Neural progenitor cell (in vitro differentiated cells): ENCODE measurements at regions not wholly inside any gene's neighbourhood (a gene's known extent, or its start where the extent isn't known, plus 50 kb on each side); places are given as distances from the start of the nearest gene placed in this dataset.
"Not testable (repeated sequence)": the region's sequence is repeated elsewhere in the genome, so short reads cannot be mapped to it uniquely, and the experiment has no call there.

ENCODE experiments used
- DNase-seq: peaks from one replicate; pipeline ENCODE4 v3.0.0-alpha.2; 2016; ENCODE audit warnings: low spot score
- H2AFZ ChIP-seq: fragments of 200-600 bp; sonication (generic); replicated peaks from 2 replicates; pipeline ENCODE4 v1.6.1; 2016; ENCODE audit warnings: antibody characterized with exemption
- H3F3A ChIP-seq: fragments of 200-600 bp; sonication (generic); 2 replicates; pipeline ENCODE4 v1.6.1; 2016; ENCODE audit warnings: antibody characterized with exemption, low read depth
- H3K27ac ChIP-seq: fragments of 200-600 bp; sonication (generic); 2 replicates; pipeline ENCODE4 v1.5.1; 2016; ENCODE audit warnings: mild to moderate bottlenecking
- H3K27me3 ChIP-seq: fragments of 200-600 bp; sonication (generic); 2 replicates; pipeline ENCODE4 v1.6.1; 2016; ENCODE audit warnings: mild to moderate bottlenecking, moderate library complexity
- H3K36me3 ChIP-seq: fragments of 200-600 bp; sonication (generic); 2 replicates; pipeline ENCODE4 v1.5.1; 2016
- H3K4me1 ChIP-seq: fragments of 200-600 bp; sonication (generic); 2 replicates; pipeline ENCODE4 v1.6.1; 2016; ENCODE audit warnings: mixed run types
- H3K4me2 ChIP-seq: fragments of 200-600 bp; sonication (generic); 2 replicates; pipeline ENCODE4 v1.6.1; 2016
- H3K4me3 ChIP-seq: fragments of 200-600 bp; sonication (generic); 2 replicates; pipeline ENCODE4 v1.5.1; 2016
- H3K79me2 ChIP-seq: fragments of 200-600 bp; sonication (generic); 2 replicates; pipeline ENCODE4 v1.6.1; 2016; ENCODE audit warnings: low read depth
- H3K9ac ChIP-seq: fragments of 200-600 bp; sonication (generic); 2 replicates; pipeline ENCODE4 v1.6.1; 2016
- H3K9me3 ChIP-seq: fragments of 200-600 bp; sonication (generic); 2 replicates; pipeline ENCODE4 v1.5.1; 2016; ENCODE audit warnings: low read depth
- H4K20me1 ChIP-seq: fragments of 200-600 bp; sonication (generic); 2 replicates; pipeline ENCODE4 v1.6.1; 2016; ENCODE audit warnings: low read depth
- H3K27ac Mint-ChIP-seq: 3 replicates; pipeline ENCODE4 v1.8.0; 2021; ENCODE audit warnings: mixed read lengths
- H3K27me3 Mint-ChIP-seq: 2 replicates; pipeline ENCODE4 v1.8.0; 2022; ENCODE audit warnings: low read depth, mild to moderate bottlenecking, inconsistent platforms, moderate library complexity, mixed read lengths; ENCODE audit not compliant: insufficient read depth
- H3K36me3 Mint-ChIP-seq: 3 replicates; pipeline ENCODE4 v1.8.0; 2021; ENCODE audit warnings: mixed read lengths
- H3K4me1 Mint-ChIP-seq: 3 replicates; pipeline ENCODE4 v1.8.0; 2021; ENCODE audit warnings: mixed read lengths
- H3K4me3 Mint-ChIP-seq: 3 replicates; pipeline ENCODE4 v1.8.0; 2021; ENCODE audit warnings: mild to moderate bottlenecking, moderate library complexity, mixed read lengths
- H3K9me3 Mint-ChIP-seq: 3 replicates; pipeline ENCODE4 v1.8.0; 2020; ENCODE audit warnings: mixed read lengths
- EZH2 ChIP-seq: fragments of 200-600 bp; sonication (generic); IDR thresholded peaks from 2 replicates; pipeline ENCODE4 v1.6.1; 2017; ENCODE audit warnings: antibody characterized with exemption, mild to moderate bottlenecking, moderate library complexity
- EZH2phosphoT487 ChIP-seq: fragments of 200-600 bp; sonication (generic); IDR thresholded peaks from 2 replicates; pipeline ENCODE4 v1.6.1; 2017; ENCODE audit warnings: antibody characterized with exemption
- TF ChIP-seq, protein P1 (sequence below): fragments of 200-600 bp; sonication (generic); IDR thresholded peaks from 2 replicates; pipeline ENCODE4 v1.5.1; 2017; ENCODE audit warnings: antibody characterized with exemption, mild to moderate bottlenecking

DNA sequence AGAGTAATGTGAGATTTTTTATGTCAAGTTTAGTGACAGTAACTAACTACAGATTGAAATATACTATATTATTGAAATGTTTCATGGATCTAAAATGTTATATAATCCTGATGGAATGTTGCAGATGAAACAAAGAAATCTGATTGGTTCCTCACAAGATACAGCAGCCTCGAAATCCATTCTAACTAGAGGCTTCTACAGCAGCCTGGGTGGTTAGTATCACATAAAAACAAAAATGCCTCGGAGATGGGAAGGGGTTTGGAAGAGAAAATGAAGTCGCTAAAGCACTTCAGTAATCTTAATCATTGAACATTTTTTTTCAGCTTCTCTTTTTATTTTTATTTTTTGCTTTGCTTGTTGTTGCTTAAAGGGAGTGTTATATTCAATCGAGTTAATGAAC is 75.2 kb downstream of the TANC2 start:
- Mint-ChIP-seq H3K4me3 (no peak overlapping the region), H3K9me3 (no peaks in the 10 kb centered on the region), H3K27ac (no peak overlapping the region), H3K36me3 (no peaks in the 10 kb centered on the region), H3K27me3 (no peaks in the 10 kb centered on the region), H3K4me1 (peaks cover 2% of the 10 kb centered on the region)
- DNase-seq: no peak
- Histone ChIP-seq H3K9me3 (no peaks in the 10 kb centered on the region), H3K9ac (no peak overlapping the region), H3F3A (no peaks in the 10 kb centered on the region), H3K27me3 (no peaks in the 10 kb centered on the region), H3K36me3 (no peaks in the 10 kb centered on the region), H4K20me1 (no peaks in the 10 kb centered on the region), H3K4me3 (no peak overlapping the region), H3K4me1 (peaks cover 5% of the 10 kb centered on the region), H3K79me2 (no peaks in the 10 kb centered on the region), H3K27ac (no peak overlapping the region), H3K4me2 (no peak overlapping the region), H2AFZ (no peak overlapping the region)
- no peak for TF ChIP-seq EZH2phosphoT487
- TF ChIP-seq EZH2: no peak
- TF ChIP-seq, protein P1, sequence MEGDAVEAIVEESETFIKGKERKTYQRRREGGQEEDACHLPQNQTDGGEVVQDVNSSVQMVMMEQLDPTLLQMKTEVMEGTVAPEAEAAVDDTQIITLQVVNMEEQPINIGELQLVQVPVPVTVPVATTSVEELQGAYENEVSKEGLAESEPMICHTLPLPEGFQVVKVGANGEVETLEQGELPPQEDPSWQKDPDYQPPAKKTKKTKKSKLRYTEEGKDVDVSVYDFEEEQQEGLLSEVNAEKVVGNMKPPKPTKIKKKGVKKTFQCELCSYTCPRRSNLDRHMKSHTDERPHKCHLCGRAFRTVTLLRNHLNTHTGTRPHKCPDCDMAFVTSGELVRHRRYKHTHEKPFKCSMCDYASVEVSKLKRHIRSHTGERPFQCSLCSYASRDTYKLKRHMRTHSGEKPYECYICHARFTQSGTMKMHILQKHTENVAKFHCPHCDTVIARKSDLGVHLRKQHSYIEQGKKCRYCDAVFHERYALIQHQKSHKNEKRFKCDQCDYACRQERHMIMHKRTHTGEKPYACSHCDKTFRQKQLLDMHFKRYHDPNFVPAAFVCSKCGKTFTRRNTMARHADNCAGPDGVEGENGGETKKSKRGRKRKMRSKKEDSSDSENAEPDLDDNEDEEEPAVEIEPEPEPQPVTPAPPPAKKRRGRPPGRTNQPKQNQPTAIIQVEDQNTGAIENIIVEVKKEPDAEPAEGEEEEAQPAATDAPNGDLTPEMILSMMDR: no peak

DNA sequence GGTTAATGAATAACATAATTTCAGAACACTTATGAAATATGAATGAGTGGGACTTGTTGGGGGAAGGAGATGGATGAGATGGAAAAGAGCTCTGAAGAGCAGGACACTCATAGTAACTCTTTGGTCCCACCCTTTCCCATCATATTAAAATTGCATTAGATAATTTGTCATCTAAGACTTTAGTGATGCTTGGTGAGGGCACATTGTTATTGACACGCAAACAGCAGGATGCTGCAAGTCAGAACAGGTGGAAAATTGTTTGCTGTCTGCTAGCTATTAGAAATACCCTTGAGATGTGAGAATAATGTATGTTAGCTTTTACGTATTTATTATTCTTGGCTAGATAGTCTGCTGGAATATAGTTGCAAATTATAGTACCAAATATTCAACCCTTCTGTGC is 75.7 kb downstream of the TANC2 start:
- peaks cover 2% of the 10 kb centered on the region for H3K4me1 Mint-ChIP-seq
- Histone ChIP-seq H3K4me3 (no peak overlapping the region), H3K79me2 (no peaks in the 10 kb centered on the region), H3K4me1 (peaks cover 5% of the 10 kb centered on the region), H3K4me2 (no peak overlapping the region), H4K20me1 (no peaks in the 10 kb centered on the region), H3K36me3 (no peaks in the 10 kb centered on the region), H3K27ac (no peak overlapping the region), H3K9ac (no peak overlapping the region), H2AFZ (no peak overlapping the region), H3F3A (no peaks in the 10 kb centered on the region), H3K27me3 (no peaks in the 10 kb centered on the region), H3K9me3 (no peaks in the 10 kb centered on the region)
- no peaks in the 10 kb centered on the region for H3K9me3 Mint-ChIP-seq
- H3K36me3 Mint-ChIP-seq: no peaks in the 10 kb centered on the region
- H3K27me3 Mint-ChIP-seq: no peaks in the 10 kb centered on the region
- DNase-seq: no peak
- no peak overlapping the region for H3K27ac Mint-ChIP-seq
- TF ChIP-seq EZH2: no peak
- TF ChIP-seq EZH2phosphoT487: no peak
- TF ChIP-seq, protein P1: no peak
- no peak overlapping the region for H3K4me3 Mint-ChIP-seq

DNA sequence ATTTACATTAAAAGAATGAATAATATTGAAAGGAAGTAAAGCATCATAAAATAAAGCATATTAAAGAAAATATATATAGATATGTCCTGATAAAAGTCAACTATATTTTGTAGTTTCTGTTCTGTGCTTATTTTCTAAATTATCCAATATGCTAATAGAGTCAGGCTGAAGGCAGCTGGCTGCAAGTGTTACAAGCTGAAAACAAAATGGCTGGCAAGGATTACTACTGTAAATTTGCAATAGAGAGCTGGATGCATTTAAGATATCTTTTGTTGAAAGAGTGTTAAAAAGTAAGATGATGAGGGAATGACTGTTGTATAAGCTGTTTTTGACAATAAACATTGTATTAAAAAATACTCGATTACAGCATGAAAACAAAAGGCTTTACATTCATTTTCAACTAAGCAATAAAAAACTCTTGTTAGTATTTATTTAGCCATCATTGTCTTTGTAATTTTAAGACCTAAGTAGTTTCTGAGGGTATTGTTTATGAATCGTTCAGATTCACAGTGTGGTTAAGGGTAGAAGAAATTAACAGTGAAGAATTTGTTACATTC is 76.3 kb downstream of the TANC2 start:
- Histone ChIP-seq H3K79me2 (no peaks in the 10 kb centered on the region), H3K4me1 (peaks cover 5% of the 10 kb centered on the region), H3K4me2 (no peak overlapping the region), H3K9me3 (no peaks in the 10 kb centered on the region), H4K20me1 (no peaks in the 10 kb centered on the region), H2AFZ (no peak overlapping the region), H3K4me3 (no peak overlapping the region), H3F3A (no peaks in the 10 kb centered on the region), H3K27me3 (no peaks in the 10 kb centered on the region), H3K27ac (no peak overlapping the region), H3K9ac (no peak overlapping the region), H3K36me3 (no peaks in the 10 kb centered on the region)
- Mint-ChIP-seq H3K9me3 (no peaks in the 10 kb centered on the region), H3K27ac (no peak overlapping the region), H3K36me3 (no peaks in the 10 kb centered on the region), H3K27me3 (no peaks in the 10 kb centered on the region), H3K4me1 (peaks cover 2% of the 10 kb centered on the region), H3K4me3 (no peak overlapping the region)
- DNase-seq: no peak
- TF ChIP-seq EZH2 (no peak), EZH2phosphoT487 (no peak)
- TF ChIP-seq, protein P1: no peak

DNA sequence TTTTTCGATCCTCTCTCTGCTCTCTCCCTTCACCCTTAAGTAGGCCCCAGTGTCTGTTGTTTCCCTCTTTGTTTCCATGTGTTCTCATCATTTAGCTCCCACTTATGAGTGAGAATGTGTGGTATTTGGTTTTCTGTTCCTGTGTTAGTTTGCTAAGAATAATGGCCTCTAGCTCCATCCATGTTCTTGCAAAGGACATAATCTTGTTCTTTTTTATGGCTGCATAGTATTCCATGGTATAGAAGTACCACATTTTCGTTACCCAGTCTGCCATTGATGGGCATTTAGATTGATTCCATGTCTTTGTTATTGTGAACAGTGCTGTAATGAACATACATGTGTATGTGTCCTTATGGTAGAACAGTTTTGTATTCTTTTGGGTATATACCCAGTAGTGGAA is 91.5 kb downstream of the TANC2 start:
- H3K79me2 ChIP-seq, H3F3A ChIP-seq, H3K27ac Mint-ChIP-seq, H3K4me1 ChIP-seq, DNase-seq, H3K4me3 ChIP-seq, H3K9me3 ChIP-seq, H3K27me3 Mint-ChIP-seq, H3K27ac ChIP-seq, H3K9ac ChIP-seq, H3K9me3 Mint-ChIP-seq, H3K36me3 ChIP-seq, H3K4me2 ChIP-seq, H3K4me1 Mint-ChIP-seq, H3K4me3 Mint-ChIP-seq, H4K20me1 ChIP-seq, H2AFZ ChIP-seq, H3K27me3 ChIP-seq, H3K36me3 Mint-ChIP-seq: not testable (repeated sequence)
